Endothelial cell of umbilical vein (primary cell): ENCODE measurements at regions not wholly inside any gene's neighbourhood (a gene's known extent, or its start where the extent isn't known, plus 50 kb on each side); places are given as distances from the start of the nearest gene placed in this dataset.

Experiments
- BruUV-seq: library from RNA; stranded (reverse); fragments of 400-500 nt; replicated peaks from 2 replicates; lab custom pipeline; 2021; lab: Mats Ljungman, UMichigan
- CTCF ChIA-PET: fragments of 300-600, 350-600 bp; sonication (Branson Sonifier 250); formaldehyde crosslinking; loops from one replicate; lab custom pipeline; 2021; ENCODE audit warnings: antibody characterized with exemption, inconsistent platforms; lab: Charles Lee
- POLR2A ChIA-PET: fragments of 300-600, 350-600 bp; sonication (Branson Sonifier 250); formaldehyde crosslinking; loops from one replicate; lab custom pipeline; 2021; ENCODE audit warnings: antibody characterized with exemption, inconsistent platforms; lab: Charles Lee
- DNase-seq: peaks from one replicate; pipeline ENCODE4 v3.0.0-alpha.2; 2011; ENCODE audit warnings: low read depth, low spot score
- FAIRE-seq: peaks from 2 replicates; lab custom pipeline; 2011; peaks lifted over from hg19 to GRCh38; lab: Jason Lieb, UNC
- H2AFZ ChIP-seq: 2 replicates; pipeline ENCODE4 v1.6.0; 2012; ENCODE audit warnings: low read depth, low read length, control low read depth, inconsistent platforms
- H3K27ac ChIP-seq: 2 replicates; pipeline ENCODE4 v1.5.1; 2011; ENCODE audit warnings: low read depth, mild to moderate bottlenecking, control low read depth, low read length, moderate library complexity; ENCODE audit not compliant: insufficient read depth
- H3K27me3 ChIP-seq, 2 experiments: 2 replicates each; pipeline versions ENCODE4 v1.6.0 to v1.6.1; 2011; ENCODE audit warnings: low read length in 2 of 2, mixed read lengths in 1 of 2; ENCODE audit not compliant: control insufficient read depth in 2 of 2, insufficient read depth in 2 of 2
- H3K36me3 ChIP-seq, 2 experiments: 2 replicates in 1 of 2; 3 replicates in 1 of 2; pipeline ENCODE4 v1.5.1; 2011; ENCODE audit warnings: low read length in 2 of 2, mild to moderate bottlenecking in 1 of 2, moderate library complexity in 1 of 2; ENCODE audit not compliant: control insufficient read depth in 2 of 2, insufficient read depth in 2 of 2; ENCODE audit errors: extremely low read depth in 1 of 2
- H3K4me1 ChIP-seq: 3 replicates; pipeline ENCODE4 v1.5.1; 2011; ENCODE audit warnings: mild to moderate bottlenecking, low read length; ENCODE audit not compliant: control insufficient read depth, insufficient read depth; ENCODE audit errors: extremely low read depth
- H3K4me2 ChIP-seq: 2 replicates; pipeline ENCODE4 v1.6.1; 2011; ENCODE audit warnings: low read length, control low read depth, mixed read lengths; ENCODE audit not compliant: insufficient read depth
- H3K4me3 ChIP-seq, 3 experiments: fragments of 200-600 bp in 1 of 3; sonication (generic), shearing (Covaris generic) in 1 of 3; replicated peaks in 1 of 3; 2 replicates each; pipeline ENCODE4 v1.5.1; 2011 to 2016; ENCODE audit warnings: control low read depth in 3 of 3, low read length in 3 of 3, mild to moderate bottlenecking in 2 of 3, inconsistent platforms in 1 of 3, low read depth in 1 of 3, moderate library complexity in 1 of 3; ENCODE audit not compliant: insufficient read depth in 1 of 3
- H3K79me2 ChIP-seq: 2 replicates; pipeline ENCODE4 v1.6.0; 2012; ENCODE audit warnings: low read length, inconsistent platforms; ENCODE audit not compliant: control insufficient read depth, insufficient read depth
- H3K9ac ChIP-seq: replicated peaks from 2 replicates; pipeline ENCODE3; 2011; ENCODE audit warnings: low read length, control low read depth; ENCODE audit not compliant: insufficient read depth; ENCODE audit errors: extremely low read depth
- H3K9me1 ChIP-seq: replicated peaks from 3 replicates; pipeline ENCODE4 v1.6.0; 2011; ENCODE audit warnings: mild to moderate bottlenecking, low read length; ENCODE audit not compliant: control insufficient read depth, insufficient read depth; ENCODE audit errors: extremely low read depth
- H3K9me3 ChIP-seq: replicated peaks from 2 replicates; pipeline ENCODE4 v1.5.1; 2012; ENCODE audit warnings: low read length, inconsistent platforms; ENCODE audit not compliant: control insufficient read depth, insufficient read depth
- H4K20me1 ChIP-seq: replicated peaks from 2 replicates; pipeline ENCODE3; 2011; ENCODE audit warnings: mild to moderate bottlenecking, low read length; ENCODE audit not compliant: control insufficient read depth, insufficient read depth; ENCODE audit errors: extremely low read depth
- EZH2 ChIP-seq: IDR thresholded peaks from 2 replicates; pipeline ENCODE4 v1.6.1; 2012; ENCODE audit warnings: borderline replicate concordance, low read depth, mild to moderate bottlenecking, moderate library complexity, low read length, inconsistent platforms; ENCODE audit not compliant: severe bottlenecking
- FOS ChIP-seq: IDR thresholded peaks from 2 replicates; pipeline ENCODE4 v1.6.1; 2011; ENCODE audit warnings: mild to moderate bottlenecking, low read length, moderate library complexity, borderline replicate concordance; ENCODE audit not compliant: insufficient read depth
- GATA2 ChIP-seq: IDR thresholded peaks from 2 replicates; pipeline ENCODE4 v1.7.0; 2011; ENCODE audit warnings: low read depth, mild to moderate bottlenecking, moderate library complexity, mixed read lengths, low read length; ENCODE audit not compliant: insufficient read length, insufficient read depth
- JUN ChIP-seq: IDR thresholded peaks from 2 replicates; pipeline ENCODE4 v1.6.1; 2011; ENCODE audit warnings: borderline replicate concordance, low read depth; ENCODE audit not compliant: insufficient read length, insufficient read depth
- MYC ChIP-seq: IDR thresholded peaks from one replicate; pipeline ENCODE4 v1.6.1; 2011; ENCODE audit warnings: mild to moderate bottlenecking, low read depth, low read length
- POLR2A ChIP-seq: IDR thresholded peaks from 2 replicates; pipeline ENCODE4 v1.6.1; 2012; ENCODE audit warnings: low read depth, mild to moderate bottlenecking, control low read depth, low read length
- POLR2AphosphoS5 ChIP-seq: IDR thresholded peaks from 2 replicates; pipeline ENCODE4 v1.6.1; 2012; ENCODE audit warnings: low read depth, mild to moderate bottlenecking, control low read depth, low read length, moderate library complexity; ENCODE audit not compliant: insufficient read depth
- dilution Hi-C: fragments of 300-500 bp; cut with MboI; formaldehyde crosslinking; loops from one replicate; pipeline ENCODE4 v1.15.0; 2019; ENCODE audit warnings: low sequenced_read_pairs; ENCODE audit not compliant: extremely low pct_ligation_motif_present
- intact Hi-C: fragments of 100-400 bp; cut with micrococcal nuclease; formaldehyde crosslinking; loops from one replicate; pipeline ENCODE4 v1.10.0; 2022
- TF ChIP-seq, protein P1 (sequence below), 2 donors: IDR thresholded peaks; 1 replicate in 1 of 2; 2 replicates in 1 of 2; pipeline ENCODE4 v1.5.1; 2011; ENCODE audit warnings: low read length in 2 of 2, mild to moderate bottlenecking in 2 of 2, moderate library complexity in 2 of 2, control low read depth in 1 of 2, inconsistent platforms in 1 of 2, low read depth in 1 of 2; ENCODE audit not compliant: insufficient read depth in 1 of 2; ENCODE audit errors: extremely low read depth in 1 of 2
- TF ChIP-seq, protein P2 (sequence below): IDR thresholded peaks from 2 replicates; pipeline ENCODE4 v1.6.1; 2011; ENCODE audit not compliant: insufficient read depth, insufficient read length

DNA sequence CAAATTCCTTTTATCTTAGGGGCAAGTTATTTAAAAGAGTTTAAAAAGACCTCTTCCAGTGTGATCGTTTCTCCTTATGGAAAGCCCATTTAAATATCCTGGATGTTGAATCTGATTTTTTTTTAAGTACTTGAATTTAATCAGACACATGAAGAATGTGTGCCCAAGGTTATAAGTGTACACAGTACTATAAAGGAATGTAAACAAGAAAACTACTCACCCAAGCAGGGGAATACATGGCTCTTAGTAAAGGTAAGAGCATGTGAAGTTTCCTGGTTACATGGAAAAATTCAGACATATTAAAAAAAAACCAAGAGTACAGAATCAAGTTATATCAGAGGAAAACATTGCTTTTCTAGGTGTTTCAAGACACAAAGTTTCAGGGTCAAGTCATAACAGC lies 546.9 kb downstream of the MATN1 start:
- Histone ChIP-seq H3K9ac (no peak overlapping the region), H2AFZ (no peak overlapping the region), H3K36me3 (no peaks in the 10 kb centered on the region), H3K27ac (no peak overlapping the region), H3K9me3 (no peaks in the 10 kb centered on the region), H3K4me3 (no peak overlapping the region), H3K9me1 (no peaks in the 10 kb centered on the region), H3K79me2 (no peaks in the 10 kb centered on the region), H3K4me1 (no peaks in the 10 kb centered on the region), H3K27me3 (no peaks in the 10 kb centered on the region), H4K20me1 (no peaks in the 10 kb centered on the region), H3K4me2 (no peak overlapping the region)
- DNase-seq (no peak), FAIRE-seq (no peak)
- no TSS peak for BruUV-seq
- TF ChIP-seq GATA2 (no peak), POLR2A (no peak), MYC (no peak), JUN (no peak), FOS (no peak), EZH2 (no peak), POLR2AphosphoS5 (no peak)
- TF ChIP-seq, protein P1, sequence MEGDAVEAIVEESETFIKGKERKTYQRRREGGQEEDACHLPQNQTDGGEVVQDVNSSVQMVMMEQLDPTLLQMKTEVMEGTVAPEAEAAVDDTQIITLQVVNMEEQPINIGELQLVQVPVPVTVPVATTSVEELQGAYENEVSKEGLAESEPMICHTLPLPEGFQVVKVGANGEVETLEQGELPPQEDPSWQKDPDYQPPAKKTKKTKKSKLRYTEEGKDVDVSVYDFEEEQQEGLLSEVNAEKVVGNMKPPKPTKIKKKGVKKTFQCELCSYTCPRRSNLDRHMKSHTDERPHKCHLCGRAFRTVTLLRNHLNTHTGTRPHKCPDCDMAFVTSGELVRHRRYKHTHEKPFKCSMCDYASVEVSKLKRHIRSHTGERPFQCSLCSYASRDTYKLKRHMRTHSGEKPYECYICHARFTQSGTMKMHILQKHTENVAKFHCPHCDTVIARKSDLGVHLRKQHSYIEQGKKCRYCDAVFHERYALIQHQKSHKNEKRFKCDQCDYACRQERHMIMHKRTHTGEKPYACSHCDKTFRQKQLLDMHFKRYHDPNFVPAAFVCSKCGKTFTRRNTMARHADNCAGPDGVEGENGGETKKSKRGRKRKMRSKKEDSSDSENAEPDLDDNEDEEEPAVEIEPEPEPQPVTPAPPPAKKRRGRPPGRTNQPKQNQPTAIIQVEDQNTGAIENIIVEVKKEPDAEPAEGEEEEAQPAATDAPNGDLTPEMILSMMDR (IDR thresholded peaks at IDR 0.05; ENCODE audit: extremely low read depth in 1 of 2, insufficient read depth in 1 of 2, low read depth in 1 of 2, low read length in 2 of 2) = no peak
- TF ChIP-seq, protein P2, sequence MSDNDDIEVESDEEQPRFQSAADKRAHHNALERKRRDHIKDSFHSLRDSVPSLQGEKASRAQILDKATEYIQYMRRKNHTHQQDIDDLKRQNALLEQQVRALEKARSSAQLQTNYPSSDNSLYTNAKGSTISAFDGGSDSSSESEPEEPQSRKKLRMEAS = no peak
- dilution Hi-C loops (no loop called here), intact Hi-C loops (no loop called here)
- ChIA-PET CTCF (no interaction called here), POLR2A (no interaction called here)
